Immature natural killer cell (primary cell): ENCODE measurements at regions not wholly inside any gene's neighbourhood (a gene's known extent, or its start where the extent isn't known, plus 50 kb on each side); places are given as distances from the start of the nearest gene placed in this dataset.
"Not testable (repeated sequence)": the region's sequence is repeated elsewhere in the genome, so short reads cannot be mapped to it uniquely, and the experiment has no call there.

Experiments
- DNase-seq, 3 donors: peaks; one replicate each; pipeline ENCODE4 v3.0.0; 2022; ENCODE audit warnings: mixed read lengths in 1 of 3
- H3K27ac Mint-ChIP-seq, 6 donors: one replicate each; pipeline ENCODE4 v1.8.0; 2020; ENCODE audit warnings: mixed read lengths in 6 of 6, mild to moderate bottlenecking in 5 of 6, inconsistent platforms in 4 of 6, moderate library complexity in 3 of 6
- H3K27me3 Mint-ChIP-seq, 3 donors: one replicate each; pipeline ENCODE4 v1.8.0; 2020 to 2021; ENCODE audit warnings: low read depth in 3 of 3, mild to moderate bottlenecking in 3 of 3, mixed read lengths in 3 of 3, moderate library complexity in 3 of 3, inconsistent platforms in 1 of 3
- H3K36me3 Mint-ChIP-seq, 3 donors: one replicate each; pipeline ENCODE4 v1.8.0; 2020; ENCODE audit warnings: mixed read lengths in 3 of 3, inconsistent platforms in 2 of 3, mild to moderate bottlenecking in 2 of 3
- H3K4me1 Mint-ChIP-seq, 2 donors: one replicate each; pipeline ENCODE4 v1.8.0; 2020; ENCODE audit warnings: inconsistent platforms in 2 of 2, mild to moderate bottlenecking in 2 of 2, mixed read lengths in 2 of 2, moderate library complexity in 1 of 2
- H3K4me3 Mint-ChIP-seq, 5 donors: one replicate each; pipeline ENCODE4 v1.8.0; 2020; ENCODE audit warnings: mild to moderate bottlenecking in 5 of 5, mixed read lengths in 5 of 5, inconsistent platforms in 3 of 5, moderate library complexity in 3 of 5
- H3K9me3 Mint-ChIP-seq, 6 donors: one replicate each; pipeline ENCODE4 v1.8.0; 2020; ENCODE audit warnings: mild to moderate bottlenecking in 6 of 6, mixed read lengths in 6 of 6, inconsistent platforms in 4 of 6, moderate library complexity in 3 of 6

DNA sequence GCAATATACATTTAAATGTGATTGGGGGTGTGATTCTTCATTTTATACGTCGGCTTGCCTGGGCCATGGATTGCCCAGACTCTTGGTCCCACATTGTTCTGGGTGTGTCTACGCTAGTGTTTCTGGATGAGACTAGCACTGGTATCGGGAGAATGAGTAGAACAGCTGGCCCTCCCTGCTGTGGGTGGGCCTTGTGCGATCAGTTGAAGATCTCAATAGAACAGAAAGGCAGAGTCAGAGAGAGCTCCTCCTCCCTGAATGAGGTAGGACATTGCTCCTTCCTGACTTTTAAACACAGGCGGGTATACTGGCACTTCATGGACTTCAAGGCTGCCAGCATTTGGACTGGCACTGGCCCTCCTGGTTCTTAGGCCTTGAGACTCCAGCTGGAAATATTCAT is 603.0 kb downstream of the LIG4 start:
- no peak overlapping the region for H3K4me3 Mint-ChIP-seq
- no peaks in the 10 kb centered on the region for H3K4me1 Mint-ChIP-seq
- no peaks in the 10 kb centered on the region for H3K36me3 Mint-ChIP-seq
- H3K9me3 Mint-ChIP-seq: peaks cover 1 to 24% (median 11%) of the 10 kb centered on the region in 6 donors
- H3K27me3 Mint-ChIP-seq: peaks cover 0 to 5% (median 2%) of the 10 kb centered on the region in 3 donors
- no peak for DNase-seq
- no peak overlapping the region for H3K27ac Mint-ChIP-seq

DNA sequence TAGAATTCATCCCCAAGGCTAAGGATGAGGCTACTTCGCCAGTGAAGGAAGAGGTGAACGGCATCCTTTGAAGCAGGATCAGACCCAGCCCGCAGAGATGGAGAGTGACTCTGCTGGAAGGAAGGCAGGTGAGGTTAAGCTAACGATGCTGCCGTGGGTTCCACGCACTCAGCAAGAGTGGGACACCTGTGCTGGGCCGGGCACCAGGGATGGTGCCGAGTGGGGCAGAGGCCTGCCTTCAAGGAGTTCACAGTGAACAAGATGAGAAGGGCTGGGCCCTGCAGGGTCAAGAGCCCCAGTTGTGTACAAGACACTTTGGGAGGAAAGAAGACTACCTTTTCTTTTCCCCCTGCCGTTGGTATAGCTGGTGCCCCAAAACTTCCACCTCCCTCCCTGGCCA is 606.6 kb downstream of the LIG4 start:
- peaks cover 0 to 3% (median 0%) of the 10 kb centered on the region in 3 donors for H3K27me3 Mint-ChIP-seq
- no peaks in the 10 kb centered on the region for H3K36me3 Mint-ChIP-seq
- H3K4me3 Mint-ChIP-seq: no peak overlapping the region

DNA sequence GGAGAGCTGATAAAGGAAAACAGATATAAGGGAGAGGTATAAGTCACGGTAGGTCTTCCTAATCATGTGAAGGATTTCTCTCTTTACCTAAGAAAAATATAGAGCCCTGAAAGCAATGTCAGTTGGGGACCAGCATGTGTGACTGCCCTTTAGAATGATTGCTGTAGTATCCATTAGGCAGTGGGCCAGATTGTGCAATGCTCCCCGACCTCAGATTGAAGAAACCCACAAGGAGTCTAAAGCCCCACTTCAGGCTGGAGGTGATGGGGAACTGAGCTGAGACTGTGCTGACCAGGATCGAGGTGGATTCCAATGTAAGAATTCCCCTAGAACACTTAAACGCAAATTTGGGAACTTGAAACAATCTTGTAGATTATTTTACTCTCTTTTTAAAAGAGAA is 614.4 kb downstream of the LIG4 start:
- H3K4me1 Mint-ChIP-seq: no peaks in the 10 kb centered on the region
- no peaks in the 10 kb centered on the region for H3K36me3 Mint-ChIP-seq
- peaks cover 3 to 11% (median 9%) of the 10 kb centered on the region in 6 donors for H3K9me3 Mint-ChIP-seq
- no peak overlapping the region for H3K27ac Mint-ChIP-seq
- peaks cover 0 to 2% (median 0%) of the 10 kb centered on the region in 3 donors for H3K27me3 Mint-ChIP-seq
- no peak overlapping the region for H3K4me3 Mint-ChIP-seq
- DNase-seq: no peak

More for the DNA sequence above, 606.6 kb downstream of the LIG4 start:
- Mint-ChIP-seq H3K4me1 (no peaks in the 10 kb centered on the region), H3K9me3 (peaks cover 3 to 23% (median 11%) of the 10 kb centered on the region in 6 donors), H3K27ac (no peak overlapping the region)
- no peak for DNase-seq

DNA sequence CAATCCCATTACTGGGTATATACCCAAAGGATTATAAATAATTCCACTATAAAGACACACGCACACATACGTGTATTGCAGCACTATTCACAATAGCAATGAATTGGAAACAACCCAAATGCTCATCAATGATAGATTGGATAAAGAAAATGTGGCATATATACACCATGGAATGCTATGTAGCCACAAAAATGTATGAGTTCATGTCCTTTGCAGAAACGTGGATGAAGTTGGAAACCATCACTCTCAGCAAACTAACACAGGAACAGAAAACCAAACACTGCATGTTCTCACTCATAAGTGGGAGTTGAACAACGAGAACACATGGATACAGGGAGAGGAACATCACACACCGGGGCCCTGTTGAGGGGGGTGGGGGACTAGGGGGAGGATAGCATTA is 619.0 kb downstream of the LIG4 start:
- not testable (repeated sequence) for H3K4me3 Mint-ChIP-seq, H3K36me3 Mint-ChIP-seq, DNase-seq, H3K27ac Mint-ChIP-seq, H3K27me3 Mint-ChIP-seq, H3K9me3 Mint-ChIP-seq, H3K4me1 Mint-ChIP-seq

DNA sequence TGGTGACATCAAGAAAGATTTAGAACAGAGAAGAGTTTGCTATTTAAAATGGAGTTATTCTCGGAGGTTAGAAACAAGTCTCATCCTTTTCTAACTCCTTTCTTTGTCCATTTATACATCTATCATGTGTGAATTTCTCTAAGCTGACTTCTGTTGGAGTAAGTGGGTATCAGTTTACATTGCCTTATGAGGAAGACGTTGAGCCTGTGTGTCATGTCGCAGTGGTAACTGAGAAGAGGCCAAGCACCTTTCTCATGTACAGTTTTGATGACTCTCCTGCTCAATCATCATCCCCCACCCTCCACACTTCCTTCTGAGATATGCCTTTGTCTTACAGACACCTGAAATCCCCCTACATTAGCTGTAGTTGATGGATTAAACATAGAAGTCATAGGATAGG is 624.8 kb downstream of the LIG4 start:
- Mint-ChIP-seq H3K27ac (no peak overlapping the region), H3K36me3 (no peaks in the 10 kb centered on the region), H3K9me3 (peaks cover 2 to 12% (median 5%) of the 10 kb centered on the region in 6 donors), H3K4me3 (no peak overlapping the region), H3K27me3 (peaks cover 0 to under 1% (median 0%) of the 10 kb centered on the region in 3 donors), H3K4me1 (no peaks in the 10 kb centered on the region)
- DNase-seq: no peak

DNA sequence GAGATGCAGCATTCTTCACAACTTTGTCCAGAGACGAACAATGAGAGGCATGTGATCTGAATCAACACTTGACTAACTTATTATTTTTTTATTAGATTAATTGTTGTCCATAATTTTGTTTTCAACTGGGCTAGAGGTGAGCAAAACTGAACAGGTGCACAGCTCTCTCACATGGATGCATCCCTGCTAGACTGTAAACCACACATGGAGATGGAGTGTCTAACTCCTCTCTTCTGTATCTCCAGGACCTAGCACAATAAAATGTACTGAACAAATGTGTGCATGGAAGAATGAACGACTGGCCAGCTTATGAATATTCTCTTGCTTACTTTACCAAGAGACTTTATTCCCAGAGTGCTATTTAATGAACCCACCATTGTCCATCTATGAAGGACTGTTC is 627.7 kb downstream of the LIG4 start:
- Mint-ChIP-seq H3K36me3 (no peaks in the 10 kb centered on the region), H3K27ac (no peak overlapping the region), H3K9me3 (peaks cover 2 to 14% (median 6%) of the 10 kb centered on the region in 6 donors), H3K4me1 (no peaks in the 10 kb centered on the region), H3K27me3 (peaks cover 0 to 2% (median 0%) of the 10 kb centered on the region in 3 donors), H3K4me3 (no peak overlapping the region)
- DNase-seq: no peak

DNA sequence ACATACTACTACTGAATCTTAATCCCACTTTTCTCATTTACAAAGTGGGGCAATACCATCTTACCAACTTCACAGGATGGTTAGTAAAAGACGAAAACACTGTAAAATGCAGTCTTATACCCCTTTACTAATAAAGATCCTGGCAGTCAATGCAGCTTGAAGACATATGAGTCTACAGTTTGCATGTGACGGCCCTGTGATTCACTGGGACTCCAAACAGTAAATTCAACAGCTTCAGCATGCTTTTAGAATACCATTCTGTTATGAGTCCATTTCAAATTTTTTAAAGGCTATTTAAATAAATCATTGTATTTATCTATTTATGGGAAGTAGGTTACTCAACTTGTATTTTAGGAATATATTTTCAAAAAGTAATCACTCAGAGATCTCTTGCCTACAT is 629.1 kb downstream of the LIG4 start:
- Mint-ChIP-seq H3K27ac (no peak overlapping the region), H3K4me3 (no peak overlapping the region), H3K9me3 (peaks cover 3 to 18% (median 7%) of the 10 kb centered on the region in 6 donors), H3K36me3 (no peaks in the 10 kb centered on the region), H3K4me1 (no peaks in the 10 kb centered on the region), H3K27me3 (peaks cover 0 to 2% (median 0%) of the 10 kb centered on the region in 3 donors)
- no peak for DNase-seq

DNA sequence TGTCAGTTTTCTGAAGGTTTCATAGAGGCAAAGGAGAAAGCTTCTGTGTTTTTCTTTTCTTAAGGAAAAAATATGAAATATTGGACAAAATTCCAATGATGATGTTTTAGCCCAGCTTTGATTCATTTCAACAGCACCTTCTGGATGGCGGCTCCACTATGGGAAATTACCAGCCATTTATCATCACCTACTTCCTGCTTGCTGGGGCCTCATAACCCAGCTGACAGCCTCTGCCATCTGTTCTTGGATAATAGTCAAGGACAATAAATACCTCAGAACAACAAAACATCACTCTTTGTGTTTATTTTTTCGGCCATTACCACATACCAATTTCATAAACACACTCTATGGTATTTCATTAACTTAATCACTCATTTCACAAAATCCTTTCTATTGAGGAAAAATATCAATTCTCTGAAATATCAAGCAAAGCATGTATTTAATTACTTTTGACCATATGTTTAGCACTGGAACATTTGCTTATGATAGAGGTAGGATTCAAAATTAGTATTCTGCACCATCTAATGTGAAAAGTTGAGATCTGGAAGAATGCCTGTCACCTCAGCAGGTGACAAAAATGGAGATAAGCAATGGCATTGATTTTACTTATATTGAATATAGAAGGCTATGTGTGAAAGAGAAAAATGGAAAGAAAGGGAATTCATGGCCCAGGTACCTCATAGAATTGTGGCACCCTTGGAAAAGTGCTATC is 629.7 kb downstream of the LIG4 start:
- H3K27me3 Mint-ChIP-seq: peaks cover 0 to 2% (median 0%) of the 10 kb centered on the region in 3 donors
- no peaks in the 10 kb centered on the region for H3K36me3 Mint-ChIP-seq
- H3K9me3 Mint-ChIP-seq: peaks cover 4 to 18% (median 9%) of the 10 kb centered on the region in 6 donors
- no peaks in the 10 kb centered on the region for H3K4me1 Mint-ChIP-seq
- DNase-seq: no peak
- H3K27ac Mint-ChIP-seq: no peak overlapping the region
- H3K4me3 Mint-ChIP-seq: no peak overlapping the region

DNA sequence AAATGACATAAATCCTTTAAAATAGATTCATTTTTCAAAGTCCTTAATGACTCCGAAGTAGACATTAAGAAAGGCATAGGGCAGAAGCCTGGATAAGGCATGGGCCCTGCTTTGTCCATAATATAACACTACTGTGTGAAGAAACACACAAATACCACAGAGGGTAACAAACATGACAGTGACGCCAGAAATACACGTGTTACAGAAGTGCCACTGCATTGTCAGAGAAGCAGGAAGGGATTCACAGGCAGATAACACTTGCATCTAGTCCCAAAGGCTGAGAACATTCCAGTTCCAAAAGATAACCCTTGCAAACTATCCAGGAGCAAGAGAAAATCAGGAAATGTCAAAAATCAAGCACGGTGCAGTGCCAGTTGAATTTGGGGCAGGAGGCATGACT is 633.2 kb downstream of the LIG4 start:
- Mint-ChIP-seq H3K4me1 (no peaks in the 10 kb centered on the region), H3K36me3 (no peaks in the 10 kb centered on the region), H3K4me3 (no peak overlapping the region), H3K27me3 (peaks cover 0 to 2% (median 0%) of the 10 kb centered on the region in 3 donors), H3K27ac (no peak overlapping the region), H3K9me3 (peaks cover 8 to 36% (median 14%) of the 10 kb centered on the region in 6 donors)
- DNase-seq: no peak

DNA sequence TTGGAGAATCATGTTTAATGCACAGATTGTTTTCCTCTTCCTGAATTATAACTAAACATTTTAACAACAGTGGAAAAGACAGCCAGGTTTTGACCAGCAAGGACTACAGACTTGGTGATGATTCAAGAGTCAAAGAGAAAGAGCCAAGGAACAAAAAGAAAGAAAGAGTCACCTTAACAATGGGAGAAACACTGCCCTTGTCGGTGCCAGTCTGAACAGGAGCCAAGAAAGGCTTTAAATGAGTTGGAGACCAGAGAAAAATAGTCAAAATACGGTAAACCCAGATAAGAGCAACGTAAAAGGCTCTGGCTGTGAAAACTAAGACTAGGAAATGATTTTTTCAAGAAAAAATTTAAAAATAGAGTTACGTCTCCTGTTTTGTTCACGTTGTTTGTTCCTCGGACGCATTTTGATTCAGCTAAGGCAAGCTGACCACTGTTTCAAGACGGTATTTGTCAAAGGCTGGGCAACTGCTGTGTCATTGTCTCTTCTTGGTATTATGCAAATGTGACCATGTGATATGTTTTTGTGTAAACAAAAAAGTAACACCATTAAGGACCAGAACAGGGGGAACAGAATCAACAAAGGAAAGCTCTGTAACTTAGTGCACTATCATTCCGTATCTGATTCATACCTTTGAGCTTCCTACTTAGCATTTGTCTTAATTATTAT is 634.5 kb downstream of the LIG4 start:
- Mint-ChIP-seq H3K27ac (no peak overlapping the region), H3K4me1 (no peaks in the 10 kb centered on the region), H3K9me3 (peaks cover 8 to 42% (median 14%) of the 10 kb centered on the region in 6 donors), H3K27me3 (peaks cover 0 to 2% (median 0%) of the 10 kb centered on the region in 3 donors), H3K4me3 (no peak overlapping the region), H3K36me3 (no peaks in the 10 kb centered on the region)
- no peak for DNase-seq

DNA sequence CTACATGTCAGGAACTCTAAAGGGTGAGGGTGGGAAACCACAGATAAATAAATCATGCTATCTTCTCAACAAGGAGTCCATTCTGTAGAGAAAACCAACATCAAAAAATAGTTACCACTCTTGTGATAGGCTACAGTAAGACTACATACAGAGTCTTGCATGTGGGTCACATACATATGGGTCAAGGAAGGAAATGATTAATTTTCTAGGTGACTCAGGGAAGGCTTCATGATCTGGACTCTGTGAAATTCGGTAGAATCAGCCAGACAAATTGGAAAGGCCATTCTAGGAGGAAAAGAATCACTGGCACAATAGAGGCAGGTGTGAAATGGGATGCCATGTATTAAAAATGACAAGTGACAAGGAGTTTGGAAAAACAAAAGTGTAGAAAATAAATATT is 638.9 kb downstream of the LIG4 start:
- no peaks in the 10 kb centered on the region for H3K36me3 Mint-ChIP-seq
- no peaks in the 10 kb centered on the region for H3K4me1 Mint-ChIP-seq
- peaks cover 0 to 6% (median 2%) of the 10 kb centered on the region in 3 donors for H3K27me3 Mint-ChIP-seq
- DNase-seq: no peak
- H3K4me3 Mint-ChIP-seq: no peak overlapping the region
- no peak overlapping the region for H3K27ac Mint-ChIP-seq
- peaks cover 12 to 48% (median 16%) of the 10 kb centered on the region in 6 donors for H3K9me3 Mint-ChIP-seq

DNA sequence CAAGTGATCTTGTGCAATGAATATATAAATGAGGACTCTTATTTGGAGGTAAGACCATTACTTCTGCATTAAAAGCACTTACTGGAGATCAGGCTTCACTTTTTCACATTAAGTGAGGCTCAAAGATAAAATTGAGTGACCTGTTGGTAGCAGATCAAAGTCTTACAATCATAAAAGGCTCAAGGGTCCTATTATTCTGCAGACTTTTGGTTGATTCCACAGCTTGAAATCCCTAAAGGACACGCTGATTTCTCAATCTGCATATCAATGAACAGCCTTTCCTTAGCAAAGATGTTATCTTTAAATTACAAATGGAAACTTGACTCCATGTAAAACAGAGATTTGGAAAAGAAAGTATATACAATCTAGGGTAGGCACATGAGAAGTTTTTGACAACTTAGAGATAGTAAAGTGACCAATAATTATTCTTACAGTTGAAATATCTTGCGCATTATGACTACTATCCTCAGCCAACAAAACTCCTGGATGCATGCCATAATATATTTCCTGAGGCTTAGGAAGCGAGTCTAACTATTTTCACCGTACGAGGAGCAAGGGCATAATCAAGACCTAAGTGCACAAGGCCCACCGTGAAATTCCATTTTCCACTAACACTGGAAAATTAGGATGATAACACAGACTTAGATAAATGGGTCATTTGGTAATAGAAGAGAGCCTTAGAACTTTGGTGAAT is 640.7 kb downstream of the LIG4 start:
- DNase-seq: no peak
- peaks cover 0 to 6% (median 3%) of the 10 kb centered on the region in 3 donors for H3K27me3 Mint-ChIP-seq
- H3K36me3 Mint-ChIP-seq: no peaks in the 10 kb centered on the region
- H3K9me3 Mint-ChIP-seq: peaks cover 8 to 41% (median 12%) of the 10 kb centered on the region in 6 donors
- no peaks in the 10 kb centered on the region for H3K4me1 Mint-ChIP-seq
- no peak overlapping the region for H3K4me3 Mint-ChIP-seq
- H3K27ac Mint-ChIP-seq: no peak overlapping the region

DNA sequence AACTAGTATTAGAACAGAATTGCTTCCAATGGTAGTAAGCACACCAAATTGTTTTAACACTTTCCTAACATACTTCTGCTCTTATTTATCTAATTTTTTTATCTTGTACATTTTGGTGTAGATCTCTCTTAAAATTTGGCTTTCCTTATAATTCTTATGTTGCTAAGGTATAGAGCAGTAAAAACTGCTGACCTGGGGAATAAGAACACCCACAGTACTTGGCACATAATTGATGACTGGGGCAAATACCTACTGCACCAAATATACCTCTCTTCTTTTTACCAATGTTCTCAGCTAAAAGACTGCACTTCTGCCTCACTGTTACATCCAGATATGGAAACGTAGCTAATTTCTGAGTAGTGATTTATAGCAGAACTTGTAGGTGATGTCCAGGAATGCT is 642.2 kb downstream of the LIG4 start:
- Mint-ChIP-seq H3K27ac (no peak overlapping the region), H3K27me3 (peaks cover 0 to 6% (median 3%) of the 10 kb centered on the region in 3 donors), H3K36me3 (no peaks in the 10 kb centered on the region), H3K4me1 (no peaks in the 10 kb centered on the region), H3K4me3 (no peak overlapping the region), H3K9me3 (peaks cover 6 to 33% (median 12%) of the 10 kb centered on the region in 6 donors)
- no peak for DNase-seq

DNA sequence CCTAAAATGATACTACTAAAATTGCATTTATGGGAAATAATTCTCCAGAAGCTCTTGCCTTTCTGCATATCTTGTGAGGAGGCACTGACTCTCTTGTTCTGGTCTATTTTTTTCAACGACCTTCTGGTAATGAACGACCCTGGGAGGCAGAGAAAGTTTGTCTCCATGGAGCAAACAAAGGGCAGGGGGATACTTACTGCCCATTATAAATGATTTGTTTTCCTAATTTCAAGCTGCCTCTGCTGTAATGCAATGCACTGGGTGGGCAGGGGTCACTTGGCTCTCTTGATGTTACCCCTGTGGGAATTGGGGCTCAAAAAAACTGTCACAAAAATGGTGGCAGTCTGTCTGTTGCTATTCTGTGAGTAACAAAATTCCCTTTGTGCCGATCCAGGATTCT is 643.2 kb downstream of the LIG4 start:
- H3K36me3 Mint-ChIP-seq: no peaks in the 10 kb centered on the region
- no peak for DNase-seq
- H3K4me3 Mint-ChIP-seq: no peak overlapping the region
- H3K27ac Mint-ChIP-seq: no peak overlapping the region
- peaks cover 5 to 23% (median 9%) of the 10 kb centered on the region in 6 donors for H3K9me3 Mint-ChIP-seq
- peaks cover 0 to 6% (median 3%) of the 10 kb centered on the region in 3 donors for H3K27me3 Mint-ChIP-seq
- no peaks in the 10 kb centered on the region for H3K4me1 Mint-ChIP-seq
